ENCODE measurements at regions not wholly inside any gene's neighbourhood (a gene's known extent, or its start where the extent isn't known, plus 50 kb on each side); places are given as distances from the start of the nearest gene placed in this dataset.

DNA sequence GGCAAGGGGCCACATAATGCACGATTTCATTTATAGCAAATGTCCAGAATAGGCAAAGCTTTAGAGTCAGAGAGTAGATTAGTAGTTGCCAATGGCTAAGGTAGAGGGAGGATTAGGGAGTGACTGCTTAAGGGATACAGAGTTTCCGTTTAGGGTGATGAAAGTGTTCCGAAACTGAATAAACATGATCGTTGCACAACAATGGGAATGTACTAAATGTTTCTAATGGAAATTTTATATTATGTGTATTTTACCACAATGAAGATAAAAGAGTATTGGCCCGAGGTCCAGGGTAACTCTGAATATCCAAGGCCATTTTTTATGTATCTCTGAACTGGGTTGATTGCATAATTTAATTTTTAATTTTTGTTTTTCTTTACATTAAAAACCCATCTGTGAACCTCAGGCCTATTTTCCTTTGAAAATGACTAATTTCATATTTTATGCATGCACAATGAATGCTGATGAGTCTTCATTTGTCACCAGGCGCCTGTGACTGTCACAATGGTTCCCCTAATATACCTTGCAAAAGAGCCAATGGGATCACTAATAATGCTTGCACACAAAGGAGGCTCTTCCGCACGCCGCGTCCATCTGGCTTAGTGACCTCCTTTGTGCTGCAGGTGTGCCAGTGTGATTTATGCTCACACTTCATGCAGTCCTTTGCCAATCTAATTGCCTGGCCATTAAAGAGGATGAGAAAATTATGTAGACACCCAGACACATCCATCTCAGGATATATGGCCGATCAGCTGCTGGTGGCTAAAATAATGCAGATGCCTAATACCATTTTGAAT lies 612.5 kb downstream of the CDH26 start:
- TF ChIP-seq POLR2A (IDR thresholded peaks at IDR 0.05), result no peak
- TF ChIP-seq, protein P1, sequence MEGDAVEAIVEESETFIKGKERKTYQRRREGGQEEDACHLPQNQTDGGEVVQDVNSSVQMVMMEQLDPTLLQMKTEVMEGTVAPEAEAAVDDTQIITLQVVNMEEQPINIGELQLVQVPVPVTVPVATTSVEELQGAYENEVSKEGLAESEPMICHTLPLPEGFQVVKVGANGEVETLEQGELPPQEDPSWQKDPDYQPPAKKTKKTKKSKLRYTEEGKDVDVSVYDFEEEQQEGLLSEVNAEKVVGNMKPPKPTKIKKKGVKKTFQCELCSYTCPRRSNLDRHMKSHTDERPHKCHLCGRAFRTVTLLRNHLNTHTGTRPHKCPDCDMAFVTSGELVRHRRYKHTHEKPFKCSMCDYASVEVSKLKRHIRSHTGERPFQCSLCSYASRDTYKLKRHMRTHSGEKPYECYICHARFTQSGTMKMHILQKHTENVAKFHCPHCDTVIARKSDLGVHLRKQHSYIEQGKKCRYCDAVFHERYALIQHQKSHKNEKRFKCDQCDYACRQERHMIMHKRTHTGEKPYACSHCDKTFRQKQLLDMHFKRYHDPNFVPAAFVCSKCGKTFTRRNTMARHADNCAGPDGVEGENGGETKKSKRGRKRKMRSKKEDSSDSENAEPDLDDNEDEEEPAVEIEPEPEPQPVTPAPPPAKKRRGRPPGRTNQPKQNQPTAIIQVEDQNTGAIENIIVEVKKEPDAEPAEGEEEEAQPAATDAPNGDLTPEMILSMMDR (IDR thresholded peaks at IDR 0.05), result no peak
- TF ChIP-seq EP300 (IDR thresholded peaks at IDR 0.05), result no peak
